HG03460 (cell line): ENCODE measurements at regions not wholly inside any gene's neighbourhood (a gene's known extent, or its start where the extent isn't known, plus 50 kb on each side); places are given as distances from the start of the nearest gene placed in this dataset.

Source experiments
- ATAC-seq: cut with Tn5 transposase; IDR thresholded peaks from one replicate; pipeline ENCODE4 v1.9.1; 2021; ENCODE audit not compliant: unreplicated experiment

DNA sequence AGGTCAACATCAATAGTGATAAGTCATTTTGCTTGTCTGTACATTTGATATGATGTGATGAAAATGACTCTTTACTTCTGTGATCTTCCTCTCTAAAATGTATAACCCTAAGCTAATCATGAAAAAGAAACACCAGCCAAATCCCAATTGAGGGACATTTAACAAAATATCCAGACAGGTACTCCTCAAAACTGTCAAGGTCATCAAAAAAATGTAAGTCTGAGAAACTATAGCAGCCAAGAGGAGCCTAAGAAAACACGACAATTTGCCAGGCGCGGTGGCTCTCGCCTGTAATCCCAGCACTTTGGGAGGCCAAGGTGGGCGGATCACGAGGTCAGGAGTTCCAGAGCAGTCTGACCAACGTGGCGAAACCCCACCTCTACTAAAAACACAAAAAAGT, 708.5 kb upstream of the ID4 start:
- no peak for ATAC-seq

DNA sequence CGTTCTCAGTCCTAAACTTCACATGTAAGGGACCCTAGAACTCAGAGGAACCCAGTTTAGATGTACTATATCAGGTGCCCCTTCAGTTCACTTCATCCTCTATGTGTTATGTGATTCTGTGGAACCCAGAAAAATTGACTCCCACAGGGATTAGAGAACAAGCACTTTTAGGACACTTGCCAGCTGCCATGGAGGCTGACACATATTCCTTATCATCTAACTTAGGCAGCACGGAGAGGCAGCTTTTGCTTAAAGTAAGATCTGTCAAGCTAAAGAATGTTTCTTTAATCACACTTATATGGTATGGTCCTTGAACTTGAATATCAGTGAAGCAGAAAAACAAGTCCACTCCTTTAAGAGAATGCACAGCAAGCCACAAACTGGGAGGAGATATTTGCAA, 701.5 kb upstream of the ID4 start:
- ATAC-seq = no peak

DNA sequence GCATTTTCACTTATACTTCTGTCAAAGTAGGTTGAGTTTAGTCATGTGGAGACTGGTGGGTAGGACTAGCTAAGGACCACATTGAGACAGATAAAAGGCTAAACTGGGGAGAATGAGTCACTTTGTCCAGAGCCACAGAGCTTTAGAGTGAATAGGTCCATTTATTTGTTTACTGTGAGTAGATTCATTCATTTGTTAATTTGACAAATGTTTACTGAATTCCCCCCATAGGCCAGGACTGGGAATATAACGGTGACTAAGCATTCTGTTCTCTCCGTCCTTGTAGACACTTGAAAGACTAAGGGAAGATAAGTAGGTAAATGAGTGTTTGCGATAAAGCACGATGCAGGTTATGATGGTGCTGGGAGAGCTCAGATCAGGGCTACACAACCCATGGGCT, 699.7 kb upstream of the ID4 start:
- ATAC-seq = no peak

DNA sequence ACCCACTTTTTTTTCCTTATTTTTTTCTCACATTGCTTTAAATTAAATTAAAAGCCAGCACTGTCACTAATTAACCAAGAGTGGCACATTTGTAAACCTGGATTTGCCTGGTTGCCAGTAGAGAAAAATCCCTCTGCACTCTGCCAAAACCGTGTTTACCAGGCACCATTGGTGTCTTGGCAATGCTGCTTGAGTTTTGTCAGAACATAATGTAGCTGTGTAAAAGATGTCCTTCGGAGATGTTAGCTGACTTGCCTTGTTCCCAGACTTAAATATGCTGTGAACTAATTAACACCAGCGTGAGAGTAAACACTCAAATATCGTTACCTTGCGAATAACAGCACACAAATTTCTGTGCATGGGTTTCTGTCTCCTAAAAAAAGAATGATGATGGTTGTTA, 694.9 kb upstream of the ID4 start:
- ATAC-seq = no peak

DNA sequence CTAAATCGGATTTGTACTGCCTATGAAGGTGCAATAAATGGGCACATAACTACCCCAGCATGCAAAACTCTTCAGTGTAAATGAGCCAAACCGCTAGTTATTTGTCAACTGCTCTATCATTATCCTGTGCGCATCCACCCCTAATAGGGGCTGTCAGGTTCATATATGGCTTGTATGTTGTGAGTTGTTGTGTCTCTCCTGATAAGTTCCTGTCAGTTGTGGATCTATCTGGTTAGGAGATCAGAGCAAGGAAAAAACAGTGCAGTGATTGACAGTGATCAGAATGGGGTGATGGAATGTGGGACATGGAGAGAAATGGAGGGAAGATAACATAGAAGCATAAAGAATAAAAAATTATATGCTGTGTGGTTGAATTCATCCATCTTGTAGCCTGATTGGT, 686.9 kb upstream of the ID4 start:
- no peak for ATAC-seq

DNA sequence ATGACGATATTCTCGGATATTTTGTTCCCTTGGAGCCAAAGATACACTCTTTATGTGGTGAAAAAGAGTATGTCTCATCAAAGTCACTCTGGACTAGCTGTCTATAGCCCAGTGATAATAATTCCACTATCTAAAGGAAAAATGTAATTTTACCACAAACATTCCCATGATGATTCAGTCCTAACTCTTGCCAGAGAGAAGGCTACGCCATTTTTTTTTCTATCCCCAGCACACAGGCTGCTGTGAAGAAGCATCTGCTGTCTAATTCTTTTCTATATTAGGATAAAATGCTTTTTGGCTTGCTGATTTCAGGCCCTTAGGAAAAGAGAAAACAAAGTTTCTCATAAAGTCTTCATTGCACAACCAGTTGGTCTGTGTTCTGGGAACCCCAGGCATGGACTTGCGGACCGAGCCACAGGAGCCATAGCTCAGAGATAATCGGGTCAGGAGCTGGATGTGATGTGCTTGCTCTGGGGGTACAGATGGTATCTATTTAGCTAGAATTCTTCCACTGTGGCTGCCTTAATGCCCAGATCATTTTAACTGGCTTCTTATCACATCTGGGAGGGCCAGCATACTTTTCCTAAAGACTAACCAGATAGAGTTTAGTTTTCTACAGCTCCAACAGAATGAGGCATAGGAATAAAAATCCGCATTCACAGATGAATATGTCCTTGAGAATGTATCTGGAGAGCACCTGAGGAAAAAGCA, 683.7 kb upstream of the ID4 start:
- no peak for ATAC-seq

DNA sequence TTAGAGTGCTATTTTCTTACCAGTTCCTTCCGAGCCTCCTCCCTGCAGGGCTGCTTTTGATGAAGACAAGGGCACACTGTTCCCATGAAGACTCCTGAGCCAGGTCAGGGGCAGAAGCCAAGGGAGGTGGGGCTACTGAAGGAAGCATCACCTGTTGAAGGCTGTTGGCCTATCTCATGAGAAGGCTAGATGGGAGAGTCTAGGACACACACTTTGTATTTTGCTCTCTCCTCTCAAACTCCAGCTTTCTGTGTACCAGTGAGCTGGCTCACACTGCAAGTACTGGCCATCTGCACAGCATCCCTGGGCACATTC, 683.2 kb upstream of the ID4 start:
- ATAC-seq = no peak

DNA sequence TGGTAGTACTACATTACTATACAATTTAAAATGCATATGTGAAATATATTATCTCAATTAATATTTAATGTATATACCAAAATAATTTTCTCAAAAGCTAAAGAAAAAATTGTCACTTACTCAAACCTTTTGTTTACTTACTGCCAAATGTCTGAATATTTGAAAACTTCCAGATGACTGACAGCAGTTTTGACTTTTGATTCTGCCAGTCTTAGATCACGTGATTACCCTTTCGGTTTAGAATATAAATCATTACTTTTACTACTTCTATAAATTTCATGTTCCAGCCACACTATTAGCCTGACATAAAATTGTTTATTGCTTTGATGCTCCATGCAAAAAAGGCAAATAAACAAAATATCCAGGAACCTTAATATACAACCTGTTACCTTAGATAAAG, 680.7 kb upstream of the ID4 start:
- ATAC-seq = no peak

DNA sequence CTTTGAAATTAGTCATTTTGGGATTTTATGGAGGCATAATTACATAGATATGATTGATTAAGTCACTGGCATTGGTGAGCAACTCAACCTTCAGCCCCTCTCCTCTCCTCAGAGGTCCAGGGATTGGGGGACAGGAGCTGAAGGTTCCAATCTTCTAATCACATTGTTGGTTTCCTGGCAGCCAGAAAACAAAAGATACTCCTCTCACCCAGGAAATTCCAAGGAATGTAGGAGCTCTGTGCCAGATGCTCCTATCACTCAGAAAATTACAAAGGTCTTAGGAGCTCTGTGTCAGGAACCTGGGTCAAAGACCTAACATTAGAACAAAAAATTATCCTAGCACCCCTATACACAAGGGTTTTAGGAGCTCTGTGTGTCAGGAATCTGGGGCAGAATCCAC, 679.7 kb upstream of the ID4 start:
- ATAC-seq = no peak

DNA sequence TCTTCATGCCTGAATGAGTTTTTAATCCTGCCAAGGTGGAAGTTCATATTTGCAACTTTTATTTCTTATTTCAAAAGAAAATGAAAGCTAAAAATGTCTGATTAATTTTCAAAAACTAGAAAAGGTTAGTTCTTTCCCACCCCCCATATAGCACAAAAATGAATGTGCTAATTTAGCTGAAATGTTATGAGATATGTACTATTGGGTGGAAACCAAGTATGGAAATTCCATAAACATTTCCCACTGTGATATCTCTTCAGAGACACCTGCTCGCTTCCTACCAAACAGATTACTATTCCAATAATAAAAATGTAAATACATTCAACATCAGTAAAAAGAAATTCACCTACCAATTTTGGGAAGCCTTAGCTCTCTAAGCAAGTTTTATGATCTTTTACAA, 678.6 kb upstream of the ID4 start:
- ATAC-seq = no peak

DNA sequence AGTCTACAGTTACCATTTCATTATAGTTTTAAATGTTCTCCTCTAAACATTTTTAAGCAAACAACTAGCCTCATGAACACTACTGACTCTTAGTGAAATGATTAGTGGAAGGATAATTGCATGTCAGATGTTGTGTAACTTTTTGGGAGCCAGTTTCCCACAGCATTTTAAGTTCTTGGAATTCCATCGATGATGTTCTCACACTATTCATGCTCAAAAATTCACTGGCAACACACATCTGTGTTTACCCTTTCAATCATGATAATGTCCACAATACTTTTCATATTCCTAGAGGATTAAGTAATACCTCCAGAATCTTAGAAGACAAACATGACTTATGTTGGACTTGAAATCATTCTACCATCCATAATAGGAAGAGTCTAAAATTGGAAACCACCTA, 678.1 kb upstream of the ID4 start:
- ATAC-seq = no peak

DNA sequence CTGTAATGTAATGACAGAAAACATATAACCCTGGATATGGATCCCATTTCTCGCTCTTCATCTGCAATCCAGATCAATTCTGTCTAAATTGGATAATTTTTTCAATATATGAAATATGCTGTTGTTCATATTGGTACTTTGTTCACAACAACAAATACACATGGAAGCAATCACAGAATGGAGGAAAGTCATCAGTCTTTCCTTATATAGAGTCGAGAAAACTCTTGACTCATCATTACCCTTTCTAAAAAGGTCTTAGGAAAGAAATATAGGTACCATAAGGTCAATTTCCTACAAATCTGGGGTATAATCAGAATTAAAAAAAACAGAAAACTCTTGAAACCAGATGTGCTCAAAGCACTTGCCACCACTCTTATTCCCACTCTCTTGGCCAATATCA, 677.6 kb upstream of the ID4 start:
- no peak for ATAC-seq

DNA sequence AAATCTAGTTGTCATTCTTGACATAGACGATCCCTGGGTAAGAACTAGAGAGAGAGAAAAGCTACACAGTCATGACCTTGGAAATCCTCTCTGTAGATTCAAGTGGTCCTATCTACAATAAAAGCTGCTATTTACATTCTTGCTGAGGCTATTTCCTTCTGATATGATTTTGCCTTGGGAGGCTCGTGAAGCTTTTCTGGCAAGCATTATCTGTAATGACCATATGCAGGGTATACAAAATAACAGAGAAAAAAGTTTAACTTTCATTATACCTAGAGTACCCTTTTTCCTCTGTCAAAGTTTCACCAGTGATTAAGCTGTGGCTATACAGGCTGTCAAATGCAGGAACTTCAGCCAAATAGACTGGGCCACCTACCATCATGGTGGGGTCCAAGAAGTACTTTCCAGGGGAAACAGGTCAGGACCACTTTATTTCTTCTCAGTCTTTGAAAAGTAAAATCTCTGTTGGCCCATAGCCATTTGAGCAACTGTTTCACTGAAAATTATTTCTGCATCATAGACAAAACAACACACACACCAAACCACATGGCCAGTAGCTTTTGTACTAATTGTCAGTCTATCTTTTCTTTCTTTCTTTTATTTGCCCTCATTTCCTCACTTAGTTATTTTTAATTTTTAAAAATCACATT, 677.0 kb upstream of the ID4 start:
- ATAC-seq = no peak

DNA sequence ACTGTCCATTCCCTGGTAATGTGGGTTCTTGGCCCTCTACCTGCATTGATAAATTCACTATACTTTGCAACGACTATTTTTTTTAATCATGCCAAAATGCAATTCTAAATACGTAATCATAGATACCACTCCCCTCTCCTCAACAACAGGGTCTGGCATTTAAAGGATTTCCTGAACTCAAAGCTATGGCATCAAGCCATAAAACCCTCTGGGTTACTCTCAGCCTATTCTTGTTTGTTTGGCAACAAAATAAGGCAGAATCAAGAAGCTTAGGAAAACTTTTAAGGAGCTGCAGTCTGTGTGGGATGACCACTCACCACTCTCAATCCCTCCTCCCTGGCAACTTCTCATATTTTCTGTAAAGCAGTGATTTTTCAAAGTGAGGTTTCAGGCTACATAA, 669.9 kb upstream of the ID4 start:
- no peak for ATAC-seq

DNA sequence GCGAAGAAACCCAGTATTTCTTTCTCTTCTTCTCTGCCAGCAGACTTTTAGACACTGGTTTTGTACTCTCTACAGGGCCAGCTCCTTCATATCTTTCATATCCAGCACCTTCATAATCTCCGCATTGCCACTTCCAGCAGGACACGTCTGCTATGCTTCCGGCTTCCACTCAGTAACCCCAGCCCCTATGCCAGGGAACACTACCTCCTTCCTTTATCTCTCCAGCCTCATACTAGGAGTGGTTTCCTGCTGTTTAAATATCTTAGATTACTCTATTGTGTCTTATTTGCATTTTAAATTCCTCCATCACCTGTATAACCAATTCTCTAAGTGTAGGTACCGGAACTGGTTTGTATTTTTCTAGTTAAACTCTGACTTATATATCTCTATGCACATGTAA, 667.8 kb upstream of the ID4 start:
- no peak for ATAC-seq

DNA sequence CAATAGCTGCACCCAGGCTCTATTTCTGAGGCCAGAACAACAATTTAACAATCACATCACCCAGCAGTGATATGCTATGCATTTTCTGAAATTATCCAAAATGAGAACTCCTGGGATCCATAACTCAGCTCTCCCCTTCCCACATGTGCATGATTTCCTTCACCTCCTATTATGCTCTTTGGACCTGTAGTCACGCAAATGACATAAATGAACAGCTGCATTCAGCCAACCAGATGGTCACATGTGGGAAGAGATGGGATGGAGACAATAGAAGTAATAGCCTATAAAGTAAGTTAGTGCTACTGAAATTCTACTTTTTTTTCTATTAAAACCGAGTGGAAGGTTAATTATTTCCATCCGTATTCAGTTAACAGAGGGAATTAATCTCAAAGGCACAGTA, 662.1 kb upstream of the ID4 start:
- ATAC-seq = no peak

DNA sequence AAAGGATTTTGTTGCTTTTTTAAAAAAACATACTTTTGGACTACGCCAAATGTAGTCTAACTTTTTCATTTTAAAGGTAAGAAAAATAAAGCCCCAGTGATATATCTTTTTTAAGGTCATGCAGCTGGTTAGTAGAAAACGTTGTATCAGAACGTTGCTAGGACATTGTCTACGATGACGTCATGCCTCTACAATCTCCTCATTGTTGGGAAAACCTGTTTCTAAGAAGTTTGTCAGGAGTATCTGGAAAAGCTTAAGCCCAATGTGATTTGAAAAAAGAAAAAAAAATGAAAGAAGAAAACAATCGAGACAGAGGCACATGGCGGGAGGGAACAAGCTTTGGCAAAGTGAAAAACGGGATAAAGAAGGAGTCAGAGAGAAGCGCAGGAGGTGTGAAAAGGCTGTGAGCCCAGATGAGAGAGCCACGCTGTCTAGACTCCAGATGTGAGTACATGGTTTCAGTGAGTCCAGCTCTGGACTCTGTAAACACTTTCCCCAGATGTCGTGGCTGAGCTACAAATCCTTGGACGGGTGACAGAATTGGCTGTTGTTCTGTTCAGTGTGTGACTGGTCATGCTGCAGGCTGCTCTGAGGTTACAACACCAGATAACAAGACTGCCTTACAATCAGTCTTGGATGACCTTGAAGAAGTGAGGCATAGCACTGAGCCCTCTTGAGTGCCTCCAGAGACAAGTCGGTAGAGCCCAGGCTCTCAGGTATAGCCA, 656.7 kb upstream of the ID4 start:
- ATAC-seq = no peak

DNA sequence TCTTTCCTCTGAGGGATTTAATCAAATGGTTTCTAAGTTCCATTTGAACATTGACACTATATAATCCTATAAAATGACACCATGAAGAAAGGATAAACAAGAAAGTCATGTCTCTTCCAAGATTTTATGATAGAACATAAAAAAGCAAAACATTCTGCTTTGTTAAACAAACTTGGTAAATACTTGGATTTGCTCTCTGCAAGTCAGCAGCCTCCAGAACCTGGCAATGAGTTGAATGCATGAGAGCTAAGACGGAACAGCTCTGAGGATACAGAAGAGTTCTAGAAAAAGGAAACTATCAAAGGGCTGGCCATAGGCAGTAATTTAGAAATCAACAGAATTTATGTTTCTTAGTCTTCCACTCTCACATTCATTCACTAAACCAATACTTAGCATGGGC, 656.0 kb upstream of the ID4 start:
- ATAC-seq = no peak

DNA sequence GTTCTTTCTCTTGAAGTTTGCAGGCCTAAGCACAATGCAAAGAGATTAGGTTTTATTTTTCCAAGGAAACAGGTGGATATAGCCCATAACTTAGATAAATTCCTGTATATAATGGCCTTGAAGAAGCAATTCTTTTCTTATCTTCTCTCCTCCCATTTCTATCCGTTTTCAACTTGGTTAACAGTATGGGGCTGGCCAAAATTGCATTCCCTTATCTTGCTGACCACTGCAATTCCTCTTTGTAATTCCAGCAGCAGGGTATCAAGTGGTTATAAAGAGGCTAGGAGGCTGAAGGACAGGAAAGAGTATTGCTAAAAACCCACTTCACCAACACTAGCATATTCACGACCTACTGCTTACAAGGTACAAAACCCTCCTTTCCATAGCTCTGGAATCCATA, 643.5 kb upstream of the ID4 start:
- no peak for ATAC-seq

DNA sequence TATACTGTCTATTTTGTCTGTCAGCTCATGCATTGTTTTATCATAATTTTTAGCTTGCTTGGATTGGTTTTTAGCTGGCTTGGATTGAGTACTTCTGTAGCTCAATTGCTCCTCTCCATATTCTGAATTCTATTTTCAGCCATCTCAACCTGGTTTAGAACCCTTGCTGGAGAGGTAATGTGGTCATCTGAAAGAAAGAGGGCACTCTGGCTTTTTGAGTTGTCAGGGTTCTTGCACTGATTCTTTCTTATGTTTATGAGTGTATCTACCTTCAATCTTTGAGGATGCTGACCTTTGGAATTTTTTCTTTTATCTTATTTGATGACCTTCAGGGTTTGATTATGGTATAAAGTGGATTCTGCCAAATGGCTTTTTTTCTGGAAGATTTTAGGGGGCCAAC, 632.7 kb upstream of the ID4 start:
- no peak for ATAC-seq

DNA sequence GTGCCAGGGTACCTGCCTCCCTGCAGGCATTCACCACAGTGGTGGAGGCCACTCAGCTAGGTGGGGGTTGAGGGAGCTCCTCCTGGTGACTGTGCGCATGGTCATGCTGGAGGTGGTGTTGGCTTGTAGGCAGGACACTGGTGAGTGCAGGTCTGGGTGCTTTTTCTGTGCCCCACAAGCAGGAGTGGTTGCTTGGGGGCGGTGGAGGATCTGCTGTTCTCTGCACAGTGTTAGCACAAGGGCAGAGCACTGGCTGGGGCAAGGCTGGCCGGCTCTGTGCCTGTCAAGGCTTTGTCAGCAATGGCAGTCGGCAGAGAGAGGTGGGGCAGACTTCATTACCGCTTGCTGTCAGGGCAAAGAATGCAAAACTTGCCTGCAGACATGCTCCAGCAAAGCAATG, 632.1 kb upstream of the ID4 start:
- ATAC-seq = no peak

DNA sequence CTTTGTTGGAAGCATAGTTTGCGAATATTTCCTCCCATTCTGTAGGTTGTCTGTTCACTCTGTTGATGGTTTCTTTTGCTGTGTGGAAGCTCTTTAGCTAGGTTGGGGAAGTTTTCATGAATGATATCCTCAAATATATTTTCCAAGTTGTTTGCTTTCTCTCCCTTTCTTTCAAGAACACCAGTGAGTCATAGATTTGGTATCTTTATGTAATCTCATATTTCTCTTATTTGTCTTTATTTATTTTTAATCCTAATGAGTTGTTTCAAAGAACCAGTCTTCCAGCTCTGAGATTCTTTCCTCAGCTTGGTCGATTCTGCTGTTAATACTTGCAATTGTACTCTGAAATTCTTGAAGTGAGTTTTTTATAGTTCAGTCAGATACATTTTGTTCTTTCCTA, 628.0 kb upstream of the ID4 start:
- ATAC-seq = no peak
